Omental fat pad (tissue), 3 donors: ENCODE measurements at regions not wholly inside any gene's neighbourhood (a gene's known extent, or its start where the extent isn't known, plus 50 kb on each side); places are given as distances from the start of the nearest gene placed in this dataset.

ENCODE experiments used
- ATAC-seq: fragments of 150-250 bp; one replicate; pipeline ENCODE4 v1.9.1; 2016; ENCODE audit warnings: mild to moderate bottlenecking, moderate library complexity; ENCODE audit not compliant: low FRiP score
- DNase-seq: peaks from one replicate; pipeline ENCODE4 v3.0.0-alpha.2; 2019; ENCODE audit warnings: low spot score
- CTCF ChIP-seq, 3 donors: fragments of 450-650 bp; IDR thresholded peaks; one replicate each; pipeline ENCODE4 v1.5.1; 2016 to 2017; ENCODE audit warnings: antibody characterized with exemption in 3 of 3, mild to moderate bottlenecking in 3 of 3, moderate library complexity in 2 of 3

- ATAC-seq (no peak), DNase-seq (no peak)
- TF ChIP-seq CTCF (IDR thresholded peaks at IDR 0.05), result no peak
These were observed 373.5 kb downstream of the CDC5L start for GRCh38 chr6:44761046-44761445.

DNA sequence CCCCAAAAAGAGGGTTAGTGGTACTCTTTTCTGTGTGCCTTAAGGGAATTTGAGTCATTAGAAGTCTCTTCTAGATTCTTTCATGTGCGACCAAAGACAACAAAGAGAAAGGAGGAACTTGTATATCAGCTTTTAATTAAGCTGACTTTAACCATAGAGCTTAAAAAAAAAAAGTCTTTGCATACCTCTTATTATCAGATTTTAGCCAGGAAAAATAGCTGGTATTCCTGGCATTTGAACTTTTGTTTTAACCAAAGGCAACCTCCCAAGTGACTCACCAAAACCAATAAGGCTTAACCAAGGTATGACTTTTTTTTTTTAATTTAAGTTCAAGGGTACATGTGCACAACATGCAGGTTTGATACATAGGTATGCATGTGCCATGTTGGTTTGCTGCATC, 375.0 kb downstream of the CDC5L start:
- DNase-seq (no peak), ATAC-seq (no peak)
- TF ChIP-seq CTCF (IDR thresholded peaks at IDR 0.05), result no peak

- ATAC-seq (no peak), DNase-seq (no peak)
- TF ChIP-seq CTCF (IDR thresholded peaks at IDR 0.05), result no peak
These were observed 384.3 kb downstream of the CDC5L start for GRCh38 chr6:44771647-44772415.

- no peak for ATAC-seq
- DNase-seq, result no peak
- TF ChIP-seq CTCF (IDR thresholded peaks at IDR 0.05), result no peak
These were observed 385.3 kb downstream of the CDC5L start for GRCh38 chr6:44772838-44773237.

DNA sequence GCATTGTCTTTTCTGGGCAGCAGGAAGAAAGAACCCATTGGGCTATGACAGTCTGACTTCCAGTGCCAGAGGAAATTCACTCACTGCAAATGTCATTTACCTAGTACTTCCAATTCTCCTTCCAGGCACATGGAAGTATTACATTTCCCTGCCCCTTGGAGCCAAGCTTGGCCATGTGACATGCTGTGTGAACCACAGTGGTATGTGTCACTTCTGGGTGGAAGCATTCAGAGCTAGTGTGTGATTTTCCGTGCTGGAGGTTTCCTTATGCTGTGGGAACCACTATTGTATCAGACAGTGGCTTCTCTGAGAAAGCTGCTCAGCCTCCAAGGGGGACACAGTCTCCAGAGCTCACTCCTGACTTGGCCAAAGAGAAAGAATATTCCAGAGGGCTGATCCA, 387.6 kb downstream of the CDC5L start:
- no peak for TF ChIP-seq CTCF (IDR thresholded peaks at IDR 0.05)
- no peak for ATAC-seq
- DNase-seq, result no peak

DNA sequence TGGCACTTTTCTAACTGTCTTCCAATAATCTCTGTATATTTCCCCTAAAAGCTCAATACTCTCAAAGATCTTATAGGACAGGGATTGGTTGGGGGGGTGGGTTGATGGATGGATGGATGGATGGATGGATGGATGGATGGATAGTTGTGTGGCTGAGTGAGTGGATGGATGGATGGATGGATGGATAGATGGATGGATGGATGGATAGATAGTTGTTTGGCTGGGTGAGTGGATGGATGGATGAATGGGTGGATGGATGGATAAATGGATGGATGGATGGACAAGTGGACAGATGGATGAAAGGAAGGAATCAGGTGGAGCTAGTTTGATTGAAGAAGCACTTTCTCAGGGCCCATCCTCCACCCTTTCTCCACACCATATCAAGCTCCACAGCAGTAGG, 388.8 kb downstream of the CDC5L start:
- no peak for DNase-seq
- ATAC-seq, result no peak
- no peak for TF ChIP-seq CTCF (IDR thresholded peaks at IDR 0.05)

GRCh38 chr6:44778513-44778912, 391.0 kb downstream of the CDC5L start:
- ATAC-seq (no peak), DNase-seq (no peak)
- TF ChIP-seq CTCF (IDR thresholded peaks at IDR 0.05), result no peak
